ENCODE measurements at regions not wholly inside any gene's neighbourhood (a gene's known extent, or its start where the extent isn't known, plus 50 kb on each side); places are given as distances from the start of the nearest gene placed in this dataset.
"Not testable (repeated sequence)": the region's sequence is repeated elsewhere in the genome, so short reads cannot be mapped to it uniquely, and the experiment has no call there.

DNA sequence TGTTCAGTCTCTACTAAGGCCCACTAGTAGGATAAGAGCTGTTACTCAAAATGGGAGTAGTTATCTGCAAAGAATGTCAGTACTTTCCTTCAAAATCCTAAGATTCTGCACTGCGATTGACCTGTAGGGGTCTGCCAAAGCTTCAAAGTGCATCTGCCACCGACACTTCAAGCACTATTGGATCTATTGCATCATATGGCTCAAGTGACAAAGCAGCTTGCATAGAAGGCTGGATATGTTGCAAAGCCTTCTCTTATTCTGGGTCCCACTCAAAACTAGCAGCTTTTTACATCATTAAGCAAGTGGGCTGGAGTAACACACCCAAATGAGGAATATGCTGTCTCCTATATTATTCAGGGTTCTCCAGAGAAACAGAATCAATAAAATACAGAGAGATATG, 115.4 kb upstream of the EMCN start:
- no peak for ATAC-seq (ENCODE audit: insufficient number of reproducible peaks, low FRiP score, low read depth)
- H3K36me3 ChIP-seq, result no peaks in the 10 kb centered on the region
- DNase-seq (ENCODE audit: low spot score), result no peak
- H3K4me3 ChIP-seq, result no peak overlapping the region
- no peak overlapping the region for H3K27ac ChIP-seq
- no peaks in the 10 kb centered on the region for H3K9me3 ChIP-seq
- H3K27me3 ChIP-seq (replicated peaks; ENCODE audit: insufficient read depth), result no peaks in the 10 kb centered on the region
- peaks cover 0 to 12% of the 10 kb centered on the region in 2 donors for H3K4me1 ChIP-seq (ENCODE audit: control insufficient read depth in 1 of 2, low read depth in 2 of 2)
- TF ChIP-seq, protein P1, sequence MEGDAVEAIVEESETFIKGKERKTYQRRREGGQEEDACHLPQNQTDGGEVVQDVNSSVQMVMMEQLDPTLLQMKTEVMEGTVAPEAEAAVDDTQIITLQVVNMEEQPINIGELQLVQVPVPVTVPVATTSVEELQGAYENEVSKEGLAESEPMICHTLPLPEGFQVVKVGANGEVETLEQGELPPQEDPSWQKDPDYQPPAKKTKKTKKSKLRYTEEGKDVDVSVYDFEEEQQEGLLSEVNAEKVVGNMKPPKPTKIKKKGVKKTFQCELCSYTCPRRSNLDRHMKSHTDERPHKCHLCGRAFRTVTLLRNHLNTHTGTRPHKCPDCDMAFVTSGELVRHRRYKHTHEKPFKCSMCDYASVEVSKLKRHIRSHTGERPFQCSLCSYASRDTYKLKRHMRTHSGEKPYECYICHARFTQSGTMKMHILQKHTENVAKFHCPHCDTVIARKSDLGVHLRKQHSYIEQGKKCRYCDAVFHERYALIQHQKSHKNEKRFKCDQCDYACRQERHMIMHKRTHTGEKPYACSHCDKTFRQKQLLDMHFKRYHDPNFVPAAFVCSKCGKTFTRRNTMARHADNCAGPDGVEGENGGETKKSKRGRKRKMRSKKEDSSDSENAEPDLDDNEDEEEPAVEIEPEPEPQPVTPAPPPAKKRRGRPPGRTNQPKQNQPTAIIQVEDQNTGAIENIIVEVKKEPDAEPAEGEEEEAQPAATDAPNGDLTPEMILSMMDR (IDR thresholded peaks at IDR 0.05), result no peak

DNA sequence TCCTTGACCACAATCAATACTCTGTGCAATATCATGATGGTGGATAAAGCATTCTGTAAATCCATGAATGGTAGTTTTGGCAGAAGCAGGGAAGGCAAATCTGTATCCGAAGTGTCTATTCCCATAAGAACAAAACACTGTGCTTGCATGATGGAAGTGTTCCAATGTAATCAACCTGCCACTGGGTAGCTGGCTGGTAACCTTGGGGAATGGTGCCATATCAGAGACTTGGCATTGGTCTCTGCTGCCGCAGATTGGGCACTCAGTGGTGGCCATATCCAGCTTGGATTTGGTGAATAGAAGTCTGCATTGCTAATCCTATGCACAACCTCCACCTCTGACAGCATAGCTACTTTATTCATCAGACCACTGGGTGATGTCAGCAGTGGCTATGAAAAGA, 114.3 kb upstream of the EMCN start:
- H3K27ac ChIP-seq, result no peak overlapping the region
- H3K27me3 ChIP-seq (replicated peaks; ENCODE audit: insufficient read depth), result no peaks in the 10 kb centered on the region
- ATAC-seq (ENCODE audit: insufficient number of reproducible peaks, low FRiP score, low read depth) (no peak), DNase-seq (ENCODE audit: low spot score) (no peak)
- H3K4me3 ChIP-seq, result no peak overlapping the region
- no peaks in the 10 kb centered on the region for H3K36me3 ChIP-seq
- peaks cover 0 to 12% of the 10 kb centered on the region in 2 donors for H3K4me1 ChIP-seq (ENCODE audit: control insufficient read depth in 1 of 2, low read depth in 2 of 2)
- H3K9me3 ChIP-seq, result no peaks in the 10 kb centered on the region
- TF ChIP-seq, protein P1 (IDR thresholded peaks at IDR 0.05), result no peak

DNA sequence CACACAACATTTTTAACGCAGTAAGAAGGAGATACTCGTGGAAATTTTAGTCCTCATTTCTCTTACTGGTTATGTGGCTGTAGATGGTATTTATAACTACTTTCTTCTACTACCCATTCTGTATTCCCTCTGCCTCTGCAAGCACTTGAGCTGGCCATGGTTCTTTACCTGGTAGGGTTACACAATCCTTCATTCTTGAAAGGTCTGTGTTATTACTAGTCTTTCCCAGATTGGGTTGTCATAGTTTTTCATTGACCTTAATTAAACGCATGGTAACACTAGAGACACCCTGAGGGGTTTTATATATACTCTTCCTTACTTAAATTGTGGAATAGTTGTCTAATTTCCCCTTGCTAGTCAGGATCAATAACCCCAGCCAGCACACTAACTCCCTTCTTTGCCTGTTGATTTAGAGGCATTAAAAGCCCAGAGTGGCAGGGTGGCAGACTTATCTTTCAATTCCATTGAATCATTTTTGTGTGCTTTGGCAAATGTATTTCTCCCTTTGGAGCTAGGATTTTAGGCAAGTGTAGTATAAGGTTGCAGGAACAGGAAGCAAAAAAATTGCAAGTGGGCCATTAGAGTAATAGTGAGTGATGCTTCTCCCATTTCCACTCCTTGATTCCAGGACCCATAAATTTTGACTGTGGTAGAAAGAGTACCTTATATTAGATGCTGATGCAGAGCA, 113.6 kb upstream of the EMCN start:
- TF ChIP-seq, protein P1 (IDR thresholded peaks at IDR 0.05), result no peak
- Histone ChIP-seq H3K36me3 (no peaks in the 10 kb centered on the region), H3K27ac (no peak overlapping the region), H3K4me1 (ENCODE audit: control insufficient read depth in 1 of 2, low read depth in 2 of 2) (peaks cover 0 to 12% of the 10 kb centered on the region in 2 donors), H3K9me3 (no peaks in the 10 kb centered on the region), H3K27me3 (replicated peaks; ENCODE audit: insufficient read depth) (no peaks in the 10 kb centered on the region), H3K4me3 (no peak overlapping the region)
- ATAC-seq (ENCODE audit: insufficient number of reproducible peaks, low FRiP score, low read depth) (no peak), DNase-seq (ENCODE audit: low spot score) (no peak)

DNA sequence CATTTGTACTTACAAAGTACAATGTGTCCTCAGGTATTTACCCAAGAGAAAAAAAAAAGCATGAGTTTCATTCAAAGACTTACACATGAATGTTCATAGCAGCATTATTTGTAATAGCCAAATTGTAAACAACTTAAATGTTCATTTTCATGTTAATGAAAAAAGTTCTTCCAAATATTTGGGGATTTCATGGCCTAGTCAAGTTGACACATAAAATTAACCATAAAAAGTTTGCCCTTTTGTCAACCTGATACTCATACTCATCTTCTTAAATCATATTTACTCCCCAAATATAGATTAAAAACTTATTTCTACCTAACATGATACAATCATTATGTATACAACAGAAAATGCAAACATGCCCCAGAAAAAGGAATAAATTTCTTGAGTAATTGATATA, 112.5 kb upstream of the EMCN start:
- H3K27ac ChIP-seq, result no peak overlapping the region
- no peak overlapping the region for H3K4me3 ChIP-seq
- ATAC-seq (ENCODE audit: insufficient number of reproducible peaks, low FRiP score, low read depth) (no peak), DNase-seq (ENCODE audit: low spot score) (no peak)
- H3K36me3 ChIP-seq, result no peaks in the 10 kb centered on the region
- H3K9me3 ChIP-seq, result no peaks in the 10 kb centered on the region
- peaks cover 0 to 12% of the 10 kb centered on the region in 2 donors for H3K4me1 ChIP-seq (ENCODE audit: control insufficient read depth in 1 of 2, low read depth in 2 of 2)
- TF ChIP-seq, protein P1 (IDR thresholded peaks at IDR 0.05), result no peak
- no peaks in the 10 kb centered on the region for H3K27me3 ChIP-seq (replicated peaks; ENCODE audit: insufficient read depth)

DNA sequence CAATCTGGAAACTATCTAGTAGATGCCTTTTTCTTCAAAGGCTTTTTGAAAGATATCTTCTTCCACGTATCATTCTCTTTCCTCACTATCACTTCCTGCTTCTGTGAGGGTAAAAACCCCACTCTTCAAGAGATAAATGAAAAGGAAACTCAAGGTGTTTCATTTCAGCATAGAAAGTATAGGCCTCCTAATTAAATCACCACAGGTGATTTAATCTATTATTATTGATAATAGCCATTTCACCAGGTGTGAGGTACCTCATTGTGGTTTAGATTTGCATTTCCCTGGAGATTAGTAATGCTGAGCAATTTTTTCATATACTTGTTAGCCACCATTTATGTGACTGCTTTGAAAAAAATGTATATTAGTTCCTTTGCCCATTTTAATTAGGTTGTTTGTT, 92.0 kb upstream of the EMCN start:
- TF ChIP-seq, protein P1 (IDR thresholded peaks at IDR 0.05), result no peak
- Histone ChIP-seq H3K4me1 (ENCODE audit: control insufficient read depth in 1 of 2, low read depth in 2 of 2) (no peaks in the 10 kb centered on the region), H3K27ac (no peak overlapping the region), H3K27me3 (replicated peaks; ENCODE audit: insufficient read depth) (no peaks in the 10 kb centered on the region), H3K4me3 (no peak overlapping the region), H3K9me3 (no peaks in the 10 kb centered on the region), H3K36me3 (no peaks in the 10 kb centered on the region)
- ATAC-seq (ENCODE audit: insufficient number of reproducible peaks, low FRiP score, low read depth) (no peak), DNase-seq (ENCODE audit: low spot score) (no peak)

DNA sequence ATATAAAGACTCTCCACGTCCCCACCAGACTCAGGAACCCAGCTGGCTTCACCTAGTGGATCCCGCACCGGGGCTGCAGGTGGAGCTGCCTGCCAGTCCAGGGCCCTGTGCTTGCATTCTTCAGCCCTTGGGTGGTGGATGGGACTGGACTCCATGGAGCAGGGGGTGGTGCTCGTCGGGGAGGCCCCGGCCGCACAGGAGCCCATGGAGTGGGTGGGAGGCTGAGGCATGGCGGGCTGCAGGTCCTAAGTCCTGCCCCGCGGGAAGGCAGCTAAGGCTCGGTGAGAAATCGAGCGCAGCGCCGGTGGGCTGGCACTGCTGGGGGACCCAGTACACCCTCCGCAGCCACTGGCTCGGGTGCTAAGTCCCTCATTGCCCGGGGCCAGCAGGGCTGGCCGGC, 90.8 kb upstream of the EMCN start:
- ATAC-seq (ENCODE audit: insufficient number of reproducible peaks, low FRiP score, low read depth); H3K36me3 ChIP-seq: not testable (repeated sequence)

More for the DNA sequence above, 90.8 kb upstream of the EMCN start:
- H3K27me3 ChIP-seq (replicated peaks; ENCODE audit: insufficient read depth); H3K27ac ChIP-seq; H3K9me3 ChIP-seq; H3K4me1 ChIP-seq (ENCODE audit: control insufficient read depth in 1 of 2, low read depth in 2 of 2); DNase-seq (ENCODE audit: low spot score); H3K4me3 ChIP-seq: not testable (repeated sequence)

All from thoracic aorta (tissue), 2 donors.